Fibroblast of upper back skin (primary cell): ENCODE measurements at regions not wholly inside any gene's neighbourhood (a gene's known extent, or its start where the extent isn't known, plus 50 kb on each side); places are given as distances from the start of the nearest gene placed in this dataset.
"Not testable (repeated sequence)": the region's sequence is repeated elsewhere in the genome, so short reads cannot be mapped to it uniquely, and the experiment has no call there.

Experiments
- DNase-seq: peaks from one replicate; pipeline ENCODE4 v3.0.0-alpha.2; 2013

- DNase-seq = no peak
Measured at GRCh38 chr2:240191001-240191400, 50.5 kb upstream of the OTOS start.

DNA sequence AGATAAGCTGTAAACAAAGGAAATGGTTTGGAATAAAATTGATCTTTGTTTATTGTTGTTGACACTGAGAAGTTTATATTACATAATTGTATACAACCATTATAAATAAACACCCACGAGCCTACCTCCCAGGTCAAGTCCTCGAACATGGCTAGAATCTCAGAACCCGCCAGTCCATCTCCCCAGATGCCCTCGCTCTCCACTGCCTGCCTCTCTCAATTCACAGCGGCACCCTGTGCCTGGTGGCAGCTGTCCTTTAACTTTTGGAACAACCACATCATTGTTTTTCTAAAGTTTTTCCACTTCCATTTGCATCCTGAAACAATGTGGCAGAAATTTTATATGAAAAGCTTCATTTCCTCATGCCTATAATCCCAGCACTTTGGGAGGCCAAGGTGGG lies 52.2 kb upstream of the OTOS start:
- no peak for DNase-seq

DNA sequence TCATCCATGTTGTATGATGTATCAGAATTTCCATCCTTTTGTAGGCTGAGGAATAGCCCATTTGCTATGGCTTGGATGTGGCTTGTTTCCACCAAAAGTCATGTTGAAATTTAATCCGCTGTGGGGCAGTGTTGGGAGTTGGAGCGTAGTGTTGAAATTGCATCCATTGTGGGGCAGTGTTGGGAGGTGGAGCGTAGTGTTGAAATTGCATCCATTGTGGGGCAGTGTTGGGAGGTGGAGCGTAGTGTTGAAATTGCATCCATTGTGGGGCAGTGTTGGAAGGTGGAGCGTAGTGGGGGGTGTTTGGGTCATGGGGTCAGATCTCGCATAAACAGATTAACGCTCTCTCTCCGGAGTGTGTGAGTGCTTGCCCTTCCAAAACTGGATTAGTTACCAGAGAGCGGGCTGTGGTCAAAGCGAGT lies 53.9 kb upstream of the OTOS start:
- not testable (repeated sequence) for DNase-seq

DNA sequence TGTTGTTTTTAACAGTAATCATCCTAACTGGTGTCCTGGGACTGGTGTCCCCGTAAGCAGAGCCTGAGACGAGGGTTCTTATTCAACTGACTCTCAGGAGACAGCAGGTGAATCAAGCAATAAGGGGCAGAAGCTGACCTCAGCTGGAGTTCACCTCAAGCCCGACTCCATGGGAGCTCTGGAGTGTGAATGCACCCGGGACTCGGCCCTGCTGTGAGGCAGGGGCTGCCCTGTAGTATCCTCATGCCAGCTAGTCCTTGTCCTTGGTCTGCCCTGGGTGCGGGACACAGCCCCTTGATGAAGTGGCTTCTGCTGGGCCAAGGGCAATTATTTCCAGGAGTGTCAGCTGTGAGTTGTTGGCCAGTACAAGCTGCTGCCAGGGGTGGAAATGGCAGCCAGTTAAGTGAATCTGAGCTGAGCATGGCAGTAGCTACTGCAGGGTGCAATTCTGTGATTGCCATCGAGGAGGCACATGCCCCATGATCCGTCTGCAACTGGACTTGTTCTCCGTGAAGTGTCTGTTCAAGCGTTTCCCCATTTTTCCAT lies 54.9 kb upstream of the OTOS start:
- no peak for DNase-seq

DNA sequence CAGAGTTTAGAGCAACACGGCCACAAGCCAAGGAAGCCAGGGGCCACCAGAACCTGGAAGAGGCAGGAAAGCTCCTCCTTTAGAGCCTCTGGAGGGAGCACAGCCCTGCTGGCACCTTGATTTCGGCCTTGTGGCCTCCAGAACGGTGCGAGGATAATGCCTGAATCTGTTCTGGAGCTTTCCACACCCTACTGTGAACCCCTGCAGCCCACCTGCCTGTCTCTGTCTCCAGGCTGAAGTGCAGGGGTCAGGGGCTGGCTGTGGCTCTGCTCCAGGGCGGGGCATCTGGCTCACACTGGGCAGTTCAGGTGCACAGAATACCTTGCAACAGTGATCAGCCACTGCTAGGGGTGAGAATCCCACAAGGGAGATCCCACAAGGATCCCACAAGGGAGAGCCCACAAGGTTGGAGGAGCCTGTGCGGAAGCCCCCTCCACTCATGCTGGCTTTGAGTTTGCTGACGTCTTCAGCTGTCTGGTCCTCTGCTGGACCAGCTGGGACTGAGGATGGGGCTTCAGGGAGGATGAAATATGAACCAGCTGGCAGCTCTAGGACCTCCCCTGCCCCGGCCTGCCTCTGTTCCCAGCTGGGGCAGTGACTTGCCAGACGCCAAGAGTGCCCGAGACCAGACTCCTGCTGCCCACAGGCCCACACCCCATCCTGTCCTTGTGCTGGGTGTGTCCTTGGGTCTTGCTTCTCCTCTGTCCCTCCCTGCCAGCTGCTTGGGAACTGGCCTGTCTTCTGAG lies 56.4 kb upstream of the OTOS start:
- DNase-seq = no peak

- DNase-seq = no peak
Measured at GRCh38 chr2:240197462-240198139, 57.1 kb upstream of the OTOS start.

DNA sequence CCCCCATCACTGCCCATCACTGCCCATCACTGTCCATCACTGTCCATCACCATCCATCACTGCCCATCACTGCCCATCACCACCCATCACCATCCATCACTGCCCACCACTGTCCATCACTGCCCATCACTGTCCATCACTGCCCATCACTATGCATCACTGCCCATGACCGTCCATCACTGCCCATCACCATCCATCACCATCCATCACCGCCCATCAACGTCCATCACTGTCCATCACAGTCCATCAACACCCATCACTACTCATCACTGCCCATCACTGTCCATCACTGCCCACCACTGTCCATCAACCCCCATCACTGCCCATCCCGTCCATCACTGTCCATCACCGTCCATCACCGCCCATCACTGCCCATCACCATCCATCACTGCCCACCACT lies 57.8 kb upstream of the OTOS start:
- DNase-seq = no peak

GRCh38 chr2:240199133-240199870 lies 58.8 kb upstream of the OTOS start:
- DNase-seq = no peak

DNA sequence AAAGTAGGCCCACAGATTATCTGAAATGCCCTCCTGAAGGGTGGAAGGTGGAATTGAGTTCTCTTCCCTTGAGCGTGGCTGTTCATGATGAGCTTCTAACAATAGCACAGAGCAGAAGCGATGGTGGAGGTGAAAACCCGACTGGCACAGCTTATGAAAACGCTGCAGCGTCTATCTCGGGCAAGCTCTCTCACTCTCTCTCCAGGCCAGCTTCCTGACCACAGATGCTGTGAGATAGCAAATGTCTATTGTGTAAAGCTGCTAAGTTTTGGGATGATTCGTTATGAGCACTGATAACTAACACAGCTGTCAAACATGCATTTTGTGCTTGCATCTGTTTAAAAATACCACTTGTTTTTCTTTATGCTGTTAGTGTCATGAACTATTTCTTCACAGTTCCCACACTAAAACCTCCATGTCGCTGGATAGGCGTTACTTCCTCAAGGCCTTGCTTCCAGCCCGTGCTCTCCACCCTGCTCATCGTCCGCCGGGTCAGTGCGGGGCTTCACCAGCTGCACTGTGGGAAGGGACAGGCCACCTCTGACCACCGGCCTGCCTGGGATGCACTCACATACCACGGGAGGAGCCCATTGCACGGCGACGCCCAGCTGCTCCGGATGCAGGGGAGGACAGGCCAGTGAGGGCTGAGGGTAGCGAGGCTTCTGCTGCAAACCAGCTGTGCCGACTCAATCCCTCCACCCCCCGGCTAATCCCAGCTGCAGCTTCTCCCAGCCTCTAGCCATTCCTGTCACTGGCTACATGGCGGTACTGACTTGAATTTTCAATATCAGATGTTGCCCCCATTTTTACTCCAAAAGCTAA lies 60.0 kb upstream of the OTOS start:
- DNase-seq = no peak

DNA sequence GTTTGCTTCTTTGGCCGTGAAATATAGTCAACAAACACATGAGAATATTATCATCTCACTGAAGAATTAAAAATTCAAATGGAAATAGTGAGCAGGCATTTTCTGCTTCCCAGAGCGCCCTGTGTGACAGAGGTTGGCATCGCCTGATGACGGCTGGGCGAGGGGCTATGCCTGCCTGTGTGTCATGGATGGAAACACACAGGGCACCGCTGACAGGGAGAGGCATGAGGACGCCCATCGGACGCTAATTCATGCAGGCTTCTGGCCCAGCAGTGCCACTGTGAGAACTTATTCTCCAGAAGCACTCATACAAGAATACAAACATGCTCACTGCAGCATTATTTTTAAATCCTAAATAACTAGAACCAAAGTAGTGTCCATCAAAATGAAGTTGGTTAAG lies 61.4 kb upstream of the OTOS start:
- no peak for DNase-seq

DNA sequence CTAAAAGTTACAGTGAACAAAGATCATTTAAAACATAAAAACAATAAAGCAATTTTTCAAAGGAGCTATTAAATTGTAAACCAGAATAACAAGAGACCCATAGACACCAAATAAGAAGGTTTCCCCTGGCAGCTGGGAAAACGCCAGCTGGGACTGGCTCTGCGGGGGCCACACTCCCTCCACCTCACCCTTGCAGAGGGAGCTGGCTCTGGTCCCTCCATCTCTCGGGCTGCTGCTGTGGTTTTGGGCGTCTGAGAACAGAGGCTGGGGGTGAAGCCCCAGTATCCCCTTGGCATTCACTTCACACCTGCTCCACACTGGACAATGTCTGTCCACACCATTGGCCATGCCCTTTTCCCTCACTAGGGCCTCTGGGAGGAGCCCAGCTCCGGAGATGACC lies 62.1 kb upstream of the OTOS start:
- DNase-seq = no peak

DNA sequence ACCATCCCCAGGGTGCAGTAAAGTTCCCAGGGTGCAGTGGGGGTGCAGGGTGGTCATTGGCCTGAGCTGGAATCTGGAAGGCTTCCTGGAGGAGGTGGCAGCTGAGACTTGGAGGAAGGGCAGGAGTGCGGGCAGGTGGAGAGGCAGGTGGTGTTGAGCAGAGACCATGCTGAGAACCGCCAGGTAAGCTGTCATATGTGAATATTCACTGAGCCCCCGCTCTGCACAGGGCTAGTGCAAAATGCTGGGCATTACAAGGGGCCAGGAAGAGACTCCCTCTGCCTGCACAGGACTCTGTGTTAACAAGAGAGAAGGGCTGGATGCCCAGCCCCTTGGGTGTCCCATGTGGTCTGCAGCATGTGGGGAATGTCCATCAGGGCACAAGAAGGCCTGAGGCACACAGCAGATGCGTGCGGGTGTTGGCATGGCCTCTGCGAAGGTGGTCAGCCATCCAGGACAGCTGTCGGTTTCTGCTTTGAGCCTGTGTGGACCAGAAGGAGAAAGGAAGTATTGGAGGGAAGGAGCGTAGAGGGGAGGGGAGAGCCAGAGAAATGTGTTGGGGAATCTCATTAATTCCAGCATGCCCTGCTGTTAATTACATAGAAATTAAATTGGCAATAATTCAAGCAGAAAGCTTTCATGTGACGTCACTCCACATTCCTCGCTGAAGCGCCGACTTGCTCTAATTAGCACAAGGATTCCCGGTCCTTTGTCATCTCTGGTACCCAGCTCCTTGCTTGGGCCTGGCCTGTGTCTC lies 62.8 kb upstream of the OTOS start:
- no peak for DNase-seq

- no peak for DNase-seq
Measured at GRCh38 chr2:240203788-240204270, 63.4 kb upstream of the OTOS start.

DNA sequence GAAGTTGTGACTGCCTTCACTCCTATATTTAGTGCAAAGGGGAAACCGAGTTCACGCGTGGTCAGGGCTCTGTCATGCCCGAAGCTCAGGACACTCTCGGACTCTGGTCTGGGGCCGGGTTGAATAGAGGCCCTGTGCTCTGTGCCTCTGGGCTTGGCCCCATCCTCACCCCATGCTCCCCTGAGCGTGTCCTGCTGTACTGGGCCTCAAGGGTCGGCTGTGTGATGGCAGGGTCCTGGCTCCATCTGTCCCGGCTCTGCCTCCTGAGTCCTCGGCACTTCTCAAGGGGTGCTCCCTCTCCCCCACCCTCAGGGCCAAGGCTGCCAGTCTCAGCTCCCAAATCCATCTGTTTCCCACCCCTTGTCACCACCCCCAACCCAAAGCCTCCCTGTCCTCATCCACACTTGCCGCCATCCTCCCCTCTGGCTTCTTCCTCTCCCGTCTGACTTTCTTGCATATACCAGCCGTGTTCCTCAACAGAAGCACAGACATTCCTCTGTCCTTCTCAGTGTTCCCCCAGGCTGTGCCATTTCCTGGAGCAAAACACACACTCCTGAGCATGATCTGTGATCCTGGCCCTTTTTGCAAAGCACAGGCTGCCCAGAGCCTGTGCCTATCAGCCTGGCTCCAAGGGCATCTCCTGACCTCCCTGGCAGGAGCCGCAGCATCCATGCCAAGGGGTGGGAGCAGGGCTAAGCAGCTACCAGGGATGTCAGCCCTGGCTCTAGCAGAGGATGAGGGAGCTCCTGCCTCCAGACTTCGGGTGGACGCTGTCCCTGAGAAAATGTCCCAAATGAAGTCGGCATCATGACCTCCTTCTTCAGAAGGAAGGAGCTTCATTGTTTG lies 64.2 kb upstream of the OTOS start:
- no peak for DNase-seq

DNA sequence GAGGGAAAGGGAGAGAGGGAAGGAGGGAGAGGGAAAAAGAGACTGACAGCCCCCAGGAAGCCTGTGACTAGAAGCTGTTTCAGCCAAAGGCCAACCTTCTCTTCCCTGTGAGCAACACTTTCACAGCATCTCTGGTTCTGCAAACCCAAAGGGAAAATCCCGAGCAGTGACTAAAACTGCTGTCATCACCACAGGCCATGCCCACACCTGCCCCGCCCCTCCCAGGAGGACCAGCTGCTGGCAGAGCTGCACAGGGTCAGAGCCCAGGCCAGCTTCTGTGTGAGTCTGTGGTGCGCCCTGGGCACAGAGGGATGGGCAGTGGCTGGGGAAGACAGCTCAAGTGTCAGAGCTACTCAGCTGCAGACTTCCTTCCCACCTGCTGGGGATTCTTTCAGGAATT lies 64.9 kb upstream of the OTOS start:
- peak; percentile 6 for DNase-seq

DNA sequence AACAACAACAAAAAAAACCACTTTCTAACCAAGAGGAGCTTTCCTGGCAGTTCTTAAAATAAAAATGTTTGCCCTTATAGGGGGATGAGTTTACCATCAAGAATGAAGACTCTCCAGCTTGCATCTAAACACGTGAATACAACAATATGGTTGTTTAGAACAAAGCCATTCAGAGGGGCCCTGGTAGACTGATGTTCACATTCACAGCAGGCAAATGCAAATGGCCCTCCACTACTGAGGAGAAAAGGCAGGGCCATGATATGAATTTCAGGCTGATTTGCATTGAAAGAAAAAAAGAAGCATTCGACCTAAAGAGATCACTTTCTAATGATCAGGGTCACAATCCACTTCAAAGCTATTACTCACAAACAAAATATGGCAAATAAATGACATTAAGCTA lies 65.3 kb upstream of the OTOS start:
- DNase-seq = no peak

DNA sequence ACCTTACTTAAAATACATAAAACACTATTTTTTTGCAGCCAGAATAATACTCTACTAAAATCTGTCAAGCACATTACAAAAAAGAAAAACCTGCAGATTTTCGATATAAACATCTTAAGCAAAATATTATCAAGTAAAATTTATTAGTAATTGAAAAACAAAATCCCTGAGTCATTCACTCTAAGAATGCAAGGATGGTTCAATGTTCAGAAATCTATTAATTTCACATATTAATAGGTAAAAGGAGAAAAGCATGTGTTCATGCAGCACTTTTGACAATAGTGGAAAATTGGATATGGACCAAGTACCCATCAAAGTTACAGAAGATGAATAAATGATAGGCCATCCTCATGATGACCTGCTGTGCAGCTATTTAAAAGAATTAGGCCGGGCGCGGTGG lies 66.2 kb upstream of the OTOS start:
- no peak for DNase-seq

DNA sequence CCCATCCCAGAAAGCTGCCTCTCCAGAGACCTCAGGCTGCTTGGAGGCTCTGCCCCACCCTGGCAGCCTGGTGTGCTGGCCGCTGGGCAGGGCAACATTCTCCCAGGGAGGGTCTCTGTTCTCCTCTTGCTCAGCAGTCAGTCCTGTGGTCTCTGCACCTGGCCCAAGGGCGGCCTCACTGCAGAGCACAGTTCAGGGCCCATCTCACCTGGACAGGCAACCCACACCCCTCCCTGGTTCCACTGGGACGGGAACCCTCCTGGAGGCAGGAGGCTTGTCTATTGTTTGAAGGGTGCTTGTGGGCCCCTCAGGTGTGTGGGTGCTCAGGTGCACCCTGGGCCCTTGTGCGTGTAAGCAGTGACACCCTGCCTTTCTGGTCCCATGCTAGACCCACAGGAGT lies 67.2 kb upstream of the OTOS start:
- DNase-seq = no peak

DNA sequence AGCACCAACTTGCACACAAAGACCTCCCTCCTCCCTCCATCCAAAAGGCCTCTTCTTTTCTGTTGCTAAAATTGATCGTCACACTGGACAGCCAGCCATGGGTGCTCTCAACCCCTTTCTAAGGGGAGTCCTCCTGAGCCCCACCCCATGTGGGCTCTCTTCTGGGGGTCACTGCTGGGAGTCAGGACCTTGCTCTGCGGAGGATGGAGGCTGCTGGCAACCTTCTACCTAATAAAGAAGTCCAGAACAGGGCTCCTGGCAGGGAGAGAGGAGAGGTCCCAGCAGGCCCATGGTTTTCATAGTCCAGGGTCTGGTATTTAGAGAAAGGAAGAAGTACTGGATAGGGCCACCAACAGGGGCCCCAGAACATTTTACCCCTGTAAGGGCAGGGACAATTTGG lies 67.6 kb upstream of the OTOS start:
- no peak for DNase-seq

GRCh38 chr2:240208631-240209211 lies 68.3 kb upstream of the OTOS start:
- no peak for DNase-seq

GRCh38 chr2:240209493-240209892 lies 69.0 kb upstream of the OTOS start:
- no peak for DNase-seq
